Endothelial cell of umbilical vein (primary cell): ENCODE measurements at regions not wholly inside any gene's neighbourhood (a gene's known extent, or its start where the extent isn't known, plus 50 kb on each side); places are given as distances from the start of the nearest gene placed in this dataset.

Experiments used
- BruUV-seq: library from RNA; stranded (reverse); fragments of 400-500 nt; replicated peaks from 2 replicates; lab custom pipeline; 2021; lab: Mats Ljungman, UMichigan
- CTCF ChIA-PET: fragments of 300-600, 350-600 bp; sonication (Branson Sonifier 250); formaldehyde crosslinking; loops from one replicate; lab custom pipeline; 2021; ENCODE audit warnings: antibody characterized with exemption, inconsistent platforms; lab: Charles Lee
- POLR2A ChIA-PET: fragments of 300-600, 350-600 bp; sonication (Branson Sonifier 250); formaldehyde crosslinking; loops from one replicate; lab custom pipeline; 2021; ENCODE audit warnings: antibody characterized with exemption, inconsistent platforms; lab: Charles Lee
- DNase-seq: peaks from one replicate; pipeline ENCODE4 v3.0.0-alpha.2; 2011; ENCODE audit warnings: low read depth, low spot score
- FAIRE-seq: peaks from 2 replicates; lab custom pipeline; 2011; peaks lifted over from hg19 to GRCh38; lab: Jason Lieb, UNC
- H2AFZ ChIP-seq: 2 replicates; pipeline ENCODE4 v1.6.0; 2012; ENCODE audit warnings: low read depth, low read length, control low read depth, inconsistent platforms
- H3K27ac ChIP-seq: 2 replicates; pipeline ENCODE4 v1.5.1; 2011; ENCODE audit warnings: low read depth, mild to moderate bottlenecking, control low read depth, low read length, moderate library complexity; ENCODE audit not compliant: insufficient read depth
- H3K27me3 ChIP-seq, 2 experiments: 2 replicates each; pipeline versions ENCODE4 v1.6.0 to v1.6.1; 2011; ENCODE audit warnings: low read length in 2 of 2, mixed read lengths in 1 of 2; ENCODE audit not compliant: control insufficient read depth in 2 of 2, insufficient read depth in 2 of 2
- H3K36me3 ChIP-seq, 2 experiments: 2 replicates in 1 of 2; 3 replicates in 1 of 2; pipeline ENCODE4 v1.5.1; 2011; ENCODE audit warnings: low read length in 2 of 2, mild to moderate bottlenecking in 1 of 2, moderate library complexity in 1 of 2; ENCODE audit not compliant: control insufficient read depth in 2 of 2, insufficient read depth in 2 of 2; ENCODE audit errors: extremely low read depth in 1 of 2
- H3K4me1 ChIP-seq: 3 replicates; pipeline ENCODE4 v1.5.1; 2011; ENCODE audit warnings: mild to moderate bottlenecking, low read length; ENCODE audit not compliant: control insufficient read depth, insufficient read depth; ENCODE audit errors: extremely low read depth
- H3K4me2 ChIP-seq: 2 replicates; pipeline ENCODE4 v1.6.1; 2011; ENCODE audit warnings: low read length, control low read depth, mixed read lengths; ENCODE audit not compliant: insufficient read depth
- H3K4me3 ChIP-seq, 3 experiments: fragments of 200-600 bp in 1 of 3; sonication (generic), shearing (Covaris generic) in 1 of 3; replicated peaks in 1 of 3; 2 replicates each; pipeline ENCODE4 v1.5.1; 2011 to 2016; ENCODE audit warnings: control low read depth in 3 of 3, low read length in 3 of 3, mild to moderate bottlenecking in 2 of 3, inconsistent platforms in 1 of 3, low read depth in 1 of 3, moderate library complexity in 1 of 3; ENCODE audit not compliant: insufficient read depth in 1 of 3
- H3K79me2 ChIP-seq: 2 replicates; pipeline ENCODE4 v1.6.0; 2012; ENCODE audit warnings: low read length, inconsistent platforms; ENCODE audit not compliant: control insufficient read depth, insufficient read depth
- H3K9ac ChIP-seq: replicated peaks from 2 replicates; pipeline ENCODE3; 2011; ENCODE audit warnings: low read length, control low read depth; ENCODE audit not compliant: insufficient read depth; ENCODE audit errors: extremely low read depth
- H3K9me1 ChIP-seq: replicated peaks from 3 replicates; pipeline ENCODE4 v1.6.0; 2011; ENCODE audit warnings: mild to moderate bottlenecking, low read length; ENCODE audit not compliant: control insufficient read depth, insufficient read depth; ENCODE audit errors: extremely low read depth
- H3K9me3 ChIP-seq: replicated peaks from 2 replicates; pipeline ENCODE4 v1.5.1; 2012; ENCODE audit warnings: low read length, inconsistent platforms; ENCODE audit not compliant: control insufficient read depth, insufficient read depth
- H4K20me1 ChIP-seq: replicated peaks from 2 replicates; pipeline ENCODE3; 2011; ENCODE audit warnings: mild to moderate bottlenecking, low read length; ENCODE audit not compliant: control insufficient read depth, insufficient read depth; ENCODE audit errors: extremely low read depth
- CTCF ChIP-seq, 2 donors: IDR thresholded peaks; 1 replicate in 1 of 2; 2 replicates in 1 of 2; pipeline ENCODE4 v1.5.1; 2011; ENCODE audit warnings: low read length in 2 of 2, mild to moderate bottlenecking in 2 of 2, moderate library complexity in 2 of 2, control low read depth in 1 of 2, inconsistent platforms in 1 of 2, low read depth in 1 of 2; ENCODE audit not compliant: insufficient read depth in 1 of 2; ENCODE audit errors: extremely low read depth in 1 of 2
- EZH2 ChIP-seq: IDR thresholded peaks from 2 replicates; pipeline ENCODE4 v1.6.1; 2012; ENCODE audit warnings: borderline replicate concordance, low read depth, mild to moderate bottlenecking, moderate library complexity, low read length, inconsistent platforms; ENCODE audit not compliant: severe bottlenecking
- FOS ChIP-seq: IDR thresholded peaks from 2 replicates; pipeline ENCODE4 v1.6.1; 2011; ENCODE audit warnings: mild to moderate bottlenecking, low read length, moderate library complexity, borderline replicate concordance; ENCODE audit not compliant: insufficient read depth
- GATA2 ChIP-seq: IDR thresholded peaks from 2 replicates; pipeline ENCODE4 v1.7.0; 2011; ENCODE audit warnings: low read depth, mild to moderate bottlenecking, moderate library complexity, mixed read lengths, low read length; ENCODE audit not compliant: insufficient read length, insufficient read depth
- JUN ChIP-seq: IDR thresholded peaks from 2 replicates; pipeline ENCODE4 v1.6.1; 2011; ENCODE audit warnings: borderline replicate concordance, low read depth; ENCODE audit not compliant: insufficient read length, insufficient read depth
- MAX ChIP-seq: IDR thresholded peaks from 2 replicates; pipeline ENCODE4 v1.6.1; 2011; ENCODE audit not compliant: insufficient read depth, insufficient read length
- MYC ChIP-seq: IDR thresholded peaks from one replicate; pipeline ENCODE4 v1.6.1; 2011; ENCODE audit warnings: mild to moderate bottlenecking, low read depth, low read length
- POLR2AphosphoS5 ChIP-seq: IDR thresholded peaks from 2 replicates; pipeline ENCODE4 v1.6.1; 2012; ENCODE audit warnings: low read depth, mild to moderate bottlenecking, control low read depth, low read length, moderate library complexity; ENCODE audit not compliant: insufficient read depth
- dilution Hi-C: fragments of 300-500 bp; cut with MboI; formaldehyde crosslinking; loops from one replicate; pipeline ENCODE4 v1.15.0; 2019; ENCODE audit warnings: low sequenced_read_pairs; ENCODE audit not compliant: extremely low pct_ligation_motif_present
- intact Hi-C: fragments of 100-400 bp; cut with micrococcal nuclease; formaldehyde crosslinking; loops from one replicate; pipeline ENCODE4 v1.10.0; 2022

GRCh38 chr7:97620495-97620894 is 111.4 kb upstream of the TAC1 start:
- Histone ChIP-seq H3K27me3 (no peaks in the 10 kb centered on the region), H3K9me3 (no peaks in the 10 kb centered on the region), H3K4me1 (no peaks in the 10 kb centered on the region), H2AFZ (no peak overlapping the region), H3K4me2 (no peak overlapping the region), H3K4me3 (no peak overlapping the region), H3K27ac (no peak overlapping the region), H3K9me1 (no peaks in the 10 kb centered on the region), H3K79me2 (no peaks in the 10 kb centered on the region), H3K9ac (no peak overlapping the region), H4K20me1 (no peaks in the 10 kb centered on the region), H3K36me3 (no peaks in the 10 kb centered on the region)
- dilution Hi-C loops (no loop called here), intact Hi-C loops (no loop called here)
- ChIA-PET POLR2A (no interaction called here), CTCF (no interaction called here)
- FAIRE-seq (no peak), DNase-seq (no peak)
- no TSS peak for BruUV-seq
- TF ChIP-seq MAX, result no peak
- no peak for TF ChIP-seq EZH2
- TF ChIP-seq FOS, result no peak

GRCh38 chr7:97623333-97623732 is 108.6 kb upstream of the TAC1 start:
- Histone ChIP-seq H3K4me1 (no peaks in the 10 kb centered on the region), H3K27me3 (no peaks in the 10 kb centered on the region), H3K79me2 (no peaks in the 10 kb centered on the region), H4K20me1 (no peaks in the 10 kb centered on the region), H3K4me2 (no peak overlapping the region), H3K36me3 (no peaks in the 10 kb centered on the region), H3K9me3 (peaks cover 3% of the 10 kb centered on the region), H3K9me1 (no peaks in the 10 kb centered on the region), H3K27ac (no peak overlapping the region), H3K4me3 (no peak overlapping the region), H3K9ac (no peak overlapping the region), H2AFZ (no peak overlapping the region)
- dilution Hi-C loops, result no loop called here
- no peak for FAIRE-seq
- ChIA-PET CTCF (interaction anchor here (0.6 kb wide), 1 partner anchor 13 kb away, joined by 3 read pairs; no protein-coding TSS in a partner anchor), POLR2A (no interaction called here)
- intact Hi-C loops, result no loop called here
- TF ChIP-seq JUN (no peak), MAX (no peak), POLR2AphosphoS5 (no peak), GATA2 (no peak), CTCF (IDR thresholded peaks at IDR 0.05; ENCODE audit: extremely low read depth in 1 of 2, insufficient read depth in 1 of 2, low read depth in 1 of 2, low read length in 2 of 2) (no peak), FOS (no peak), MYC (no peak)
- DNase-seq, result no peak
- no TSS peak for BruUV-seq
